KMS-11 (cell line): ENCODE measurements at regions not wholly inside any gene's neighbourhood (a gene's known extent, or its start where the extent isn't known, plus 50 kb on each side); places are given as distances from the start of the nearest gene placed in this dataset.

Source experiments
- H2AFZ ChIP-seq: fragments of 200-600 bp; sonication (generic); 2 replicates; pipeline ENCODE4 v1.6.1; 2016; ENCODE audit warnings: antibody characterized with exemption, mixed run types, low read depth
- H3K27ac ChIP-seq: fragments of 200-600 bp; sonication (generic); 2 replicates; pipeline ENCODE4 v1.6.1; 2016; ENCODE audit warnings: mild to moderate bottlenecking, mixed run types
- H3K27me3 ChIP-seq: fragments of 200-600 bp; sonication (generic); 2 replicates; pipeline ENCODE4 v1.6.1; 2017; ENCODE audit warnings: mild to moderate bottlenecking, low read depth, mixed run types, moderate library complexity; ENCODE audit not compliant: insufficient read depth
- H3K36me3 ChIP-seq: fragments of 200-600 bp; sonication (generic); 2 replicates; pipeline ENCODE4 v1.6.1; 2017; ENCODE audit warnings: mild to moderate bottlenecking, mixed run types; ENCODE audit not compliant: insufficient read depth
- H3K4me1 ChIP-seq: fragments of 200-600 bp; sonication (generic); 2 replicates; pipeline ENCODE4 v1.6.1; 2016; ENCODE audit warnings: mild to moderate bottlenecking, low read depth, mixed run types; ENCODE audit not compliant: poor library complexity, severe bottlenecking
- H3K4me2 ChIP-seq: fragments of 200-600 bp; sonication (generic); 2 replicates; pipeline ENCODE4 v1.7.0; 2016; ENCODE audit warnings: mild to moderate bottlenecking, mixed run types
- H3K4me3 ChIP-seq: fragments of 200-600 bp; sonication (generic); IDR thresholded peaks from 2 replicates; pipeline ENCODE4 v1.6.1; 2017; ENCODE audit warnings: low read depth, low read length, mixed read lengths; ENCODE audit not compliant: insufficient read depth
- H3K79me2 ChIP-seq: fragments of 200-600 bp; sonication (generic); 2 replicates; pipeline ENCODE4 v1.6.1; 2016; ENCODE audit warnings: low read depth, mixed run types; ENCODE audit not compliant: insufficient read depth
- H3K9ac ChIP-seq: fragments of 200-600 bp; sonication (generic); 2 replicates; pipeline ENCODE4 v1.6.1; 2016; ENCODE audit warnings: mild to moderate bottlenecking, mixed run types
- H4K20me1 ChIP-seq: fragments of 200-600 bp; sonication (generic); 2 replicates; pipeline ENCODE4 v1.6.1; 2016; ENCODE audit warnings: mild to moderate bottlenecking, mixed run types; ENCODE audit not compliant: insufficient read depth
- CTCF ChIP-seq: fragments of 200-600 bp; sonication (generic); conservative IDR thresholded peaks from 2 replicates; pipeline ENCODE4 v1.6.1; 2017; ENCODE audit warnings: low read depth, mild to moderate bottlenecking, antibody characterized with exemption, low read length, moderate library complexity, mixed read lengths

GRCh38 chr6:105929626-105930025 lies 156.5 kb upstream of the PRDM1 start:
- Histone ChIP-seq H3K27ac (no peak overlapping the region), H3K79me2 (no peaks in the 10 kb centered on the region)

GRCh38 chr6:105926318-105926717 lies 159.8 kb upstream of the PRDM1 start:
- no peak overlapping the region for H3K4me2 ChIP-seq
- no peak for TF ChIP-seq CTCF
- no peaks in the 10 kb centered on the region for H3K79me2 ChIP-seq
- no peak overlapping the region for H3K9ac ChIP-seq
- H3K27ac ChIP-seq = no peak overlapping the region
- no peaks in the 10 kb centered on the region for H4K20me1 ChIP-seq
- no peaks in the 10 kb centered on the region for H3K36me3 ChIP-seq
- H3K4me1 ChIP-seq = no peaks in the 10 kb centered on the region
- H2AFZ ChIP-seq = no peak overlapping the region
- H3K4me3 ChIP-seq = no peak overlapping the region
- H3K27me3 ChIP-seq = no peaks in the 10 kb centered on the region

More at GRCh38 chr6:105929626-105930025, 156.5 kb upstream of the PRDM1 start:
- Histone ChIP-seq H3K9ac (no peak overlapping the region), H4K20me1 (no peaks in the 10 kb centered on the region), H3K4me1 (no peaks in the 10 kb centered on the region), H3K27me3 (no peaks in the 10 kb centered on the region), H3K4me2 (no peak overlapping the region), H2AFZ (no peak overlapping the region), H3K36me3 (no peaks in the 10 kb centered on the region), H3K4me3 (no peak overlapping the region)
- TF ChIP-seq CTCF = no peak

- Histone ChIP-seq H3K4me3 (no peak overlapping the region), H4K20me1 (no peaks in the 10 kb centered on the region), H3K9ac (no peak overlapping the region), H3K79me2 (no peaks in the 10 kb centered on the region), H3K4me1 (no peaks in the 10 kb centered on the region), H2AFZ (no peak overlapping the region), H3K36me3 (no peaks in the 10 kb centered on the region), H3K27me3 (no peaks in the 10 kb centered on the region), H3K27ac (no peak overlapping the region), H3K4me2 (no peak overlapping the region)
- TF ChIP-seq CTCF = no peak
Measured at GRCh38 chr6:105925706-105926105, 160.4 kb upstream of the PRDM1 start.

GRCh38 chr6:105921781-105922180 lies 164.4 kb upstream of the PRDM1 start:
- Histone ChIP-seq H3K9ac (no peak overlapping the region), H3K79me2 (no peaks in the 10 kb centered on the region), H3K4me2 (no peak overlapping the region), H3K36me3 (no peaks in the 10 kb centered on the region), H2AFZ (no peak overlapping the region), H3K27me3 (no peaks in the 10 kb centered on the region), H3K4me1 (no peaks in the 10 kb centered on the region), H3K4me3 (no peak overlapping the region), H3K27ac (no peak overlapping the region), H4K20me1 (no peaks in the 10 kb centered on the region)
- TF ChIP-seq CTCF = no peak
